Heart left ventricle (tissue), 16 donors: ENCODE measurements at regions not wholly inside any gene's neighbourhood (a gene's known extent, or its start where the extent isn't known, plus 50 kb on each side); places are given as distances from the start of the nearest gene placed in this dataset.

ENCODE experiments used
- ATAC-seq, 4 donors: fragments of 200-7000 bp; cut with Tn5 transposase; one replicate each; pipeline ENCODE4 v1.9.1; 2020 to 2022; ENCODE audit warnings: moderate library complexity in 4 of 4, mild to moderate bottlenecking in 3 of 4, moderate number of reproducible peaks in 1 of 4
- DNase-seq, 5 donors: peaks; one replicate each; pipeline ENCODE4 v3.0.0-alpha.2; 2020
- H3K27ac ChIP-seq, 12 donors: fragments of 200-600 bp; sonication (generic) in 4 of 12; one replicate each; pipeline versions ENCODE4 v1.5.0 to v1.8.0; 2016 to 2022; ENCODE audit warnings: mild to moderate bottlenecking in 2 of 12
- H3K27me3 ChIP-seq, 9 donors: fragments of 200-600 bp; sonication (generic) in 2 of 9; one replicate each; pipeline versions ENCODE4 v1.5.1 to v1.8.0; 2016 to 2022; ENCODE audit warnings: mild to moderate bottlenecking in 3 of 9
- H3K36me3 ChIP-seq, 9 donors: fragments of 200-600 bp; sonication (generic) in 2 of 9; one replicate each; pipeline versions ENCODE4 v1.5.0 to v1.8.0; 2018 to 2022; ENCODE audit warnings: mild to moderate bottlenecking in 2 of 9
- H3K4me1 ChIP-seq, 12 donors: fragments of 200-600 bp; sonication (generic) in 4 of 12; one replicate each; pipeline versions ENCODE4 v1.5.0 to v1.8.0; 2016 to 2022; ENCODE audit warnings: mild to moderate bottlenecking in 3 of 12
- H3K4me3 ChIP-seq, 12 donors: fragments of 200-600 bp; sonication (generic) in 4 of 12; one replicate each; pipeline versions ENCODE4 v1.5.0 to v1.8.0; 2017 to 2022; ENCODE audit warnings: mild to moderate bottlenecking in 9 of 12, moderate library complexity in 4 of 12
- H3K9me3 ChIP-seq, 12 donors: fragments of 200-600 bp; sonication (generic) in 4 of 12; one replicate each; pipeline versions ENCODE4 v1.5.0 to v1.8.0; 2016 to 2022; ENCODE audit warnings: mild to moderate bottlenecking in 1 of 12
- POLR2A ChIP-seq, 2 donors: fragments of 450-650 bp; IDR thresholded peaks; one replicate each; pipeline ENCODE4 v1.6.1; 2017; ENCODE audit warnings: antibody characterized with exemption in 2 of 2, mild to moderate bottlenecking in 2 of 2, moderate library complexity in 2 of 2
- WGBS, 4 donors: extraction: QIAGEN DNeasy Blood & Tissue Kit in 2 of 4; methylation state at CpG; one replicate each; pipeline versions ENCODE4 v1.1.5 to v1.1.7; 2013 to 2018; 5-methylcytosine and 5-hydroxymethylcytosine counted together
- intact Hi-C, 10 donors: fragments of 100-400 bp; cut with DNase I; formaldehyde crosslinking; loops; one replicate each; pipeline versions ENCODE4 v1.11.1 to v1.14.2; 2022
- TF ChIP-seq, protein P1 (sequence below), 12 donors: fragments of 200-600 bp; sonication (generic) in 4 of 12; IDR thresholded peaks; one replicate each; pipeline versions ENCODE4 v1.5.0 to v1.8.0; 2018 to 2022; ENCODE audit warnings: antibody characterized with exemption in 12 of 12, mild to moderate bottlenecking in 5 of 12
- donor health status: ischemic (EF 13 %, LVEDD 7.1; RV severe dilation, severe dysfunction).
- donor health status: healthy with polysubstance abuse.
- donor health status: DM: no; HTN: yes; CAD: no.
- donor health status: DM: no; HTN: no; CAD: no.
- donor health status: ischemic (EF 25% LVEDD 6.9; RV normal size, moderate dysfunction).
- donor health status: ischemic (EF 25% LVEDD 5.7; RV mildly dilated, moderate dysfunction).
- donor health status: healthy.
- donor health status: DM: yes; HTN: yes; CAD: no.
- donor health status: ischemic (EF 35%, LVEDD 5.7; RV mildly dilated, moderate dysfunction).
- donor health status: nonischemic (EF 11% LVEDD 7.7; RV severe dilation, severe dysfunction).
- donor health status: DM: yes; HTN: yes; CAD: no.
- donor health status: PGD.
- donor health status: ischemic (EF 29% LVEDD 5.4; RV normal size, mild dysfunction).
- donor health status: nonischemic (EF 23%, LVEDD 6.1; RV moderate dilation, normal function).

DNA sequence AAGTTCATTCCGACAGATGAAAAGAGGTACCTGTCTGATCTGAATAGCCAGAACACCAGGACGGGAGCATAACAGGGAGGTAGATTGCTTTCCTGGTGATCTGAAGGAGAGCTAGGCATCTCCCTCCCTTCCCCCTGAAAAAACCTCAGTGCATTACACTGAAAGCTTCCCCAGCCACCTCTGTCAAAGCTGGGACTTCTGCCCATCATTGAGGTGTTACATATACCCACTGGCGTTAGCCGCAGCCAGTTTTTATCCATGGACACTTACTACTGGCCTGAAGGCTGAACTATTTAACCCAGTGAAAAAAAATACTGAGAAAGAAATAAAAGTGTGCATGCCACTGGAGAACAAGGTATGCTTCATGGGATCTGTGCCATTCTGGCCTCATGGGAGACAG is 568.3 kb upstream of the ADAMTS5 start:
- WGBS, 4 donors = 73 to 88% (median 75%) methylated on average over 4 of the region's 4 CpGs
- Histone ChIP-seq H3K4me3 (no peak overlapping the region), H3K4me1 (no peaks in the 10 kb centered on the region), H3K36me3 (no peaks in the 10 kb centered on the region), H3K27ac (no peak overlapping the region), H3K9me3 (no peaks in the 10 kb centered on the region), H3K27me3 (no peaks in the 10 kb centered on the region)
- DNase-seq = no peak
- intact Hi-C loops = no loop called here
- peak in 2 of 4 donors; percentile 41 to 56 for ATAC-seq
- TF ChIP-seq POLR2A (IDR thresholded peaks at IDR 0.05) = no peak
- TF ChIP-seq, protein P1, sequence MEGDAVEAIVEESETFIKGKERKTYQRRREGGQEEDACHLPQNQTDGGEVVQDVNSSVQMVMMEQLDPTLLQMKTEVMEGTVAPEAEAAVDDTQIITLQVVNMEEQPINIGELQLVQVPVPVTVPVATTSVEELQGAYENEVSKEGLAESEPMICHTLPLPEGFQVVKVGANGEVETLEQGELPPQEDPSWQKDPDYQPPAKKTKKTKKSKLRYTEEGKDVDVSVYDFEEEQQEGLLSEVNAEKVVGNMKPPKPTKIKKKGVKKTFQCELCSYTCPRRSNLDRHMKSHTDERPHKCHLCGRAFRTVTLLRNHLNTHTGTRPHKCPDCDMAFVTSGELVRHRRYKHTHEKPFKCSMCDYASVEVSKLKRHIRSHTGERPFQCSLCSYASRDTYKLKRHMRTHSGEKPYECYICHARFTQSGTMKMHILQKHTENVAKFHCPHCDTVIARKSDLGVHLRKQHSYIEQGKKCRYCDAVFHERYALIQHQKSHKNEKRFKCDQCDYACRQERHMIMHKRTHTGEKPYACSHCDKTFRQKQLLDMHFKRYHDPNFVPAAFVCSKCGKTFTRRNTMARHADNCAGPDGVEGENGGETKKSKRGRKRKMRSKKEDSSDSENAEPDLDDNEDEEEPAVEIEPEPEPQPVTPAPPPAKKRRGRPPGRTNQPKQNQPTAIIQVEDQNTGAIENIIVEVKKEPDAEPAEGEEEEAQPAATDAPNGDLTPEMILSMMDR (IDR thresholded peaks at IDR 0.05) = no peak

DNA sequence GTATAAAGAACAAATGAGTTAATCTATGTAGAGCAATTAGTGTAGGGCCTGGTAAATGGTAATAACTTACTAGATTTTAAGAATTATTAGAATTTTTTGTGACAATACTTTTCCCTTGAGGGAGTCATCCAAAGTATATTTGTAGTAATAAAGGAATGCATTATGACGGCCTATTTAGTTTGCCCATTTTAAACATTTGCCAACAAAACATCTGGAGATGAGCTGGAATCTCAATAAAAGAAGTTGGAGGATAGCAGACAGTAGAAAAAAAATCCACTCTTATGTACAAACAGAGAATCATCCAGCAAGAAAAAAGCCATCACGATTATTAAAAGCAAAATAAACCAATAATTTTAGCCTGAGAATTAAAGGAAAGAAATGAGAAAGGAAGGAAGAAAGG is 567.3 kb upstream of the ADAMTS5 start:
- Histone ChIP-seq H3K27ac (no peak overlapping the region), H3K9me3 (no peaks in the 10 kb centered on the region), H3K27me3 (no peaks in the 10 kb centered on the region), H3K36me3 (no peaks in the 10 kb centered on the region), H3K4me1 (no peaks in the 10 kb centered on the region), H3K4me3 (no peak overlapping the region)
- intact Hi-C loops = no loop called here
- DNase-seq = no peak
- 70 to 75% (median 74%) methylated on average over 2 of the region's 2 CpGs for WGBS, 4 donors
- TF ChIP-seq, protein P1 (IDR thresholded peaks at IDR 0.05) = no peak
- no peak for TF ChIP-seq POLR2A (IDR thresholded peaks at IDR 0.05)
- no peak for ATAC-seq

GRCh38 chr21:27532076-27532475 is 565.2 kb upstream of the ADAMTS5 start:
- H3K4me3 ChIP-seq = no peak overlapping the region
- no peaks in the 10 kb centered on the region for H3K27me3 ChIP-seq
- H3K4me1 ChIP-seq = no peaks in the 10 kb centered on the region
- DNase-seq = no peak
- intact Hi-C loops = no loop called here
- no peaks in the 10 kb centered on the region for H3K9me3 ChIP-seq
- no peaks in the 10 kb centered on the region for H3K36me3 ChIP-seq
- no peak overlapping the region for H3K27ac ChIP-seq
- ATAC-seq = no peak
- no peak for TF ChIP-seq POLR2A (IDR thresholded peaks at IDR 0.05)
- TF ChIP-seq, protein P1 (IDR thresholded peaks at IDR 0.05) = no peak
- 74 to 78% (median 77%) methylated on average over 6 of the region's 6 CpGs for WGBS, 4 donors

- TF ChIP-seq, protein P1 (IDR thresholded peaks at IDR 0.05) = no peak
- Histone ChIP-seq H3K36me3 (no peaks in the 10 kb centered on the region), H3K27ac (no peak overlapping the region), H3K4me1 (peaks cover 0 to 2% (median 0%) of the 10 kb centered on the region in 12 donors), H3K4me3 (no peak overlapping the region), H3K27me3 (no peaks in the 10 kb centered on the region), H3K9me3 (no peaks in the 10 kb centered on the region)
- intact Hi-C loops = no loop called here
- no peak for DNase-seq
- ATAC-seq = no peak
- 62 to 78% (median 73%) methylated on average over 1 of the region's 1 CpG for WGBS, 4 donors
Measured at GRCh38 chr21:27528697-27529096, 561.8 kb upstream of the ADAMTS5 start.
